ENCODE measurements at regions not wholly inside any gene's neighbourhood (a gene's known extent, or its start where the extent isn't known, plus 50 kb on each side); places are given as distances from the start of the nearest gene placed in this dataset.

DNA sequence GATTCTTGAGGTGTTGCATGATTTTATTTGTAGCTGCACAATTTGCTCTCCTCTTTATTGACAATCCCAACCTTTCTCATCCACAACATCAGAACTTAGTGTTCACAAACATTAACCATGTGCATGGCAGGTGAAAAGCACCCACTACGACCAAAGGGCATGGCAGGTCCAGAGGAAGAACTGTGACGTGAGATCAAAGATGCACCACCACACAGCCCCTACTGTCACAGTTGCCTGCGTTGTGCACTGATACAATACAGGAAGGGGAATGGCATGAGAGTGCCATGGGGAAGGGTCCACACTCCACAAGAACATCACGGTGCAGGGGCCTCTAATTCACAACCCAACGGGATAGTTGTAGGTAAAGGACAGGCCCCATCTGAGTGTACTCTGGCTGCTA lies 217.1 kb upstream of the PFKP start:
- no peak for DNase-seq

DNA sequence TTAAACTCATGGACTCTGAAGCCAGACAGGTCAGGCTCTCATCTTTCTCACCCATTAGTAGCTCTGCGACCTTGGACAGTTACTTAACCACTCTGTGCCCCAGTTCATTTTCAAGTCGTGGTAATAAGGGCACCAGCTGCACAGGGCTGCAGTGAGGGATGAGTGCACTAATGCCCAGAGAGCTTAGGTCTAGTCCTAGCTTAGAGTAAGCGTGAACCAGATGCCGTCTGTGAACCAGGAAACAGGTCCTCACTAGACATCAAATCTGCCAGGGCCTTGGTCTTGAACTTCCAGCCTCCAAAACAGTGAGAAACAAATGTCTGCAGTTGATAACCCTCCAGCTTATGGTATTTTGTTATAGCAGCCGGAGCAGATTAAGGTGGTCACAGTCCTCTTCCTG lies 222.4 kb upstream of the PFKP start:
- DNase-seq, result no peak

DNA sequence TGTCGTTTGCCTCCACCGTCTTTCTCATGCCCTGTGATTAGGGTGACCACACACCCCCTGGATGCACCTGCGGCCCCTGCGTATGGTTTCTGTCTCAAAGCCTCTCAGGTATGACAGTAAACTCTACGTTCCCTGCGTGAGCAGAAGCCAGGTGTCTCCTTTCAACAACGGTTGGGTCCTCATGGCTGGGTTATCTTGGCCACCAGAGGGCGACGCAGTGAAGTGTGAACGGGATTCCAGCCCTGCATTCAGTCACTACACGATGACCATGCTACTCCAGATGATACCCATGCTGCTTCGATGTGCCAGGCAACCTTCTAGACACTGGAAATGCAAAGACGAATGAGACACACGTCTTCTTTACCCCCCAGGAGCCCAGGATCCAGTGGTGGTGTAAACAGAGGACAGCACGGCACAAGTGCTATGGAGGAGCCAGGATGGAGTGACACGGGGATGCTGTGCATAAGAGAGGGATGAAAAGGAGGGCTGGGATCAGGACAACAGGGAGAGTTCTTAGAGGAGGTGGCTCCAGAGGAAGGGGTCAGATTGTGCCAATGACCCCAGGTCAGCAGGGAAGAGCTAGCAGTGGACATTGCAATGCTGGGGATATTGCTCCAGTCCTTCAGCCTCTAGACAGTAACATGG lies 228.1 kb upstream of the PFKP start:
- DNase-seq, result peak; percentile 52

DNA sequence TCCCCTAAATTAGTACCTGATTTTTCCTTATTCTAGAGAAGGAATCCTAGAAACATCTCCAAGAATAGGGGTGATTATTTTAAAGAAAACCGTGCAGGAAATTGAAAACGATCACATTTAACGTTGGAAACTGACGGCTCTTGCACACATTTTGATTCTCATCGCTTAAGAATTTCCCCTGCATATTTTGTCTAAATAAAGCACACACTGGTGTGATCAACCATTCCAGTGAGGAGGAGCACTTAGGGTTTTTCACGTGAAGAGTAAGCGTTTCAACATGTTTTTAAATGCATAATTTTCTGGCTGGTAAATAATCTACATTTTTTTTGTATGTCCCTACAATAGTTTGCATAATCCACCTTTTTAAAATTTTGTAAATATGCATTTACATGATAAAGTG lies 229.7 kb upstream of the PFKP start:
- DNase-seq, result no peak

DNA sequence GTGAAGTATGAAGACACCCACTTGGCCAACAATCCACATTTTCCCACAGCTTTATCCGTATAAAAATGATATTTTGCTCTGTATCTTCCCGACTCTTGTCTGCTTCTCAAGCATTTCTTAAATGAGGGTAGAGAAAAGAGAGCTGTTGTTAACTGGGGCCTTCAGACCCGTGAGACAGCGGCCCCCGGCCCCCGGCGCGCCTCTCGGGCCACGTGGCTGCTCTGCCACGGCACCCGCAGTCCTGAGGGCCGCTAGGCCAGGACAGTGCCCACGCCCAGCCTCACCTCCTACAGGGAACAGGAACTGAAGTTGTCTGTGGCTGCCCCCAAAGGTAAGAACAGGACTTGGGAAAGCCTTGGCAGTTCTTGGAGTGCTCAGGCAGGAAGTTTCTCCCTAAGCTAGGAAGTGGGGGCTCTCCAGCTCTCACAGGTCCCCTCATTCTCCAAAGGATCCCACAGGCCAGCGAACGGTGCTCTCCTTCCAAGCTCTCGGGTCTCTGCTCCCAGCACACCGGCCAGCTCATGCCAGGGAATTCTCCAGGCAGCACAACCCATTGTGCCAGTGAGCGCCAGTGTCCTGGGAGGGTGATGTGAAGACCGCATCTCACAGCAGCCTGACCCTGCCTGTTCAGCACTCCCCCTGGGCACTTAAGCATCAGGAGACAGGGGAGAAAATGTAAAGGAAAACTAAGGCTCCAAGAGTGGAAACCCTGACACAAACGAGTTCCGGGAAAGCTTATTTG lies 230.3 kb upstream of the PFKP start:
- no peak for DNase-seq

DNA sequence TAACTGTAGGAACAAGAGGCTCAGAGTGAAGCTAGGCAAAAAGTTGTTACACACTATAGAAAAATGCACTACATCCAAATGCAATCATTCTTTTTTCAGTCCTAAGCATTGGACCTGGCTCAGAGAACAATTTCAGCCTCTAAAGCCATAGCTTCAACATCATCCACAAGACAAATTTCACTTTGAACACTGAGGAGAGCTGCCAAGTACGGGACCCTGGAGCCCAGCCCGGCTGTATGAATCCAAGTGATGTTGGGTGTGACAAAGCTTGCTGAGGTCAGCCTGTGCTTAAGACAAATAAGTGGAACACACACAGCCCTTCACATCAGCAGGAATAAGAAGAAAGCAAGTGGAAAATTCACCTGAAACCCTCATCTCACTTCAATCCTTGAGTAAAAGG lies 233.1 kb upstream of the PFKP start:
- no peak for DNase-seq

DNA sequence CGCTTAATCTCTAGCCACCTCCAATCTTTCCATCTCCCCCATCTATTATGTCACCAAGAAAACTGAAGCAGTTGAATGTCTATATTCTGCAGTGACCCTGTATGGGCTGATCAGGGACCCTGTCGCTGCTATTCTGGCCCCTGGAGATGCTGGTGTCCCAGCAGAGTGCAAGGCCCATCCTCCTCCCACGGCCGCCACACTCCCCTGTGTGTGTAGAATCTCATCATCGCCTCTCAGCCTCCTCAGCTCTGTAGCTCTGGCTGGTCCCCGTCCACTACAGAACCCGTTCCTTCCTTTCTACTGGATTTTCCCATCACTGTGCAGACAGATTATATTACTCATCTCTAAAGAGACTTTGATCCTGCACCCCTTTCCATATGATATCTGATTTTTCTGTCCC lies 235.8 kb upstream of the PFKP start:
- DNase-seq, result no peak

DNA sequence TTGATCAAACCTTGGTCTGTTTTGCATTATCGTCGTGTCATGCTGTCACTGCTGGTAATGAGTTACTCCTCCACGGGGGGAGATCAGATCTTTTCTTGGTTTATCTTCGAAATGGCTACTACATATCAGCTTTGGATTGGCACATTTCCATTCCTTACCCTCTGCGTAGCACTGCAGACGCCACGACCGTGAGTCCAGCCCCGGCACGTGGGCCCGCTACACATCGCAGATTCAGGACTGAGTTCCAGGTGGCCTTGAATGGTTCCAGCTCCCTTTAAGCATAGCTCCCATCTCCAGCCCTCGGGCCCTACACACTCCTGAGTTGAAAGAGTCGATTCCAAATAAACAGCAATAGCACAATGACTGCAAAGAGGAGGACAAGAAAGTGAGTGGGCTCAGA lies 238.6 kb upstream of the PFKP start:
- DNase-seq, result no peak

DNA sequence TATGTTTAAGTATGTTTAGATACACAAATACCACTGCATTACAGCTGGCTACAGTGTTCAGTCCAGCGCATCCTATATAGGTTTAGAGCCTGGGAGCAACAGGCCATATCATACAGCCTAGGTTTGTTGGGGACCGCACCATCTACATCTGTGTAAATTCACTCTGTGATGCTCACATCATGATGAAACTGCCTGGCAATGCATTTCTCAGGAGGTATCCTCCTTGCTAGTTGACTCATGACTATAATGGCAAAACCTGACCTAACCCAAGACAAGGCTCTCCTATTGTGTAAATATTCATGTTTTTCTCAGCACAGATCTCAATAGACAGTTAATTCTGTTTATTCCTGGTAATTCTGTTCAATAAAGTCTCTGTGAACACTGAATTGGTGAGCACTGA lies 240.7 kb upstream of the PFKP start:
- DNase-seq, result no peak

DNA sequence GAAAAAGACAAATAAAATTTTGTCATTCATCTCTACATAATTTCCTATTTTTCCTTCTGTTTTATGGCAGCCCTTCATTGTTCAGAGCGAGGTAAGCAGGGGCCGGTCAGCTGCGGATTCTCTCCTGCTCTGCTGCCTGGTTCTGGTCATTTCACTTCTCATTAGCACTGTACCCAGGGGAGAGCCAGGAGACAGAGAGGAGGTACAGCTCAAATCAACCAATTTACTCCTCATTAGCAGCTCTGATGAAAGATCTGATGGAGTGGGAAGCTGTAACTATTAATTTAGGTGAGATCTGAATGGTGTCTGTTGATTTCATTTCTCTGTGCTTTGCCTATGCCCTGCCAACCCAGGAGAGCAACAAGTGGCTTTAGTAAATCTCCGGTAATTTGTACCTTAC lies 241.5 kb upstream of the PFKP start:
- DNase-seq, result no peak

DNA sequence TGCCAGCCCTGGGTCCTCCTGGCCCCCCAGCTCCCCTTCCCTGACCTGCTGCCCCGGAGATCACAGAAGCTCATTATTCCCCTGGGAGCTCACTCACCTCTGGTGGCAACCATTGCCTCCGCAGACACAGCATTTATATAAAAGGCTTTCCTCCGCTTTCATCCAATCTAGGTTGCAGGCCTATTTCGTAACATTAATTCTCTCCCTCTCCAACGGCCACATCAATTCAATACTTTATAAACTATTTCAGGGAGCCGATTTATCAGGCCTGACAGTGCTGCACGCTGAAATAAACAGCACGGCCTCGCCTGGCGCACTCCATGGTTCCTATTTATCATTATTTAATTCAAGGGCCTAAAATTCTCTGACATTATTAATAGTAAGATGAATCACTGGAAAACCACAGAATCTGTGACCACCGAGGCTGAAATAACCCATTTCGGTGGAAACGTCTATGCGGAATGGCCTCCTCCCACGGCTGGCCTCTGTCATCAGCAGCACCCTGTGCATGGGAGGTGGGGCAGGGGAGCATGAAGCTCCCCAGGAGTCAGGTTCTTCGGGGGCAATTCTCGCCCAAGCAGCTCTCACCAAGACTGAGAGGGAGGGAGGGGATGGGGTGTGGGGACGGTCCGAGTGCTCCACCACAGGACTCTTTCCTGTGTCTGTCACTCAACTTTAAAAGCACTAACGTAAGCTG lies 249.3 kb upstream of the PFKP start:
- no peak for DNase-seq

DNA sequence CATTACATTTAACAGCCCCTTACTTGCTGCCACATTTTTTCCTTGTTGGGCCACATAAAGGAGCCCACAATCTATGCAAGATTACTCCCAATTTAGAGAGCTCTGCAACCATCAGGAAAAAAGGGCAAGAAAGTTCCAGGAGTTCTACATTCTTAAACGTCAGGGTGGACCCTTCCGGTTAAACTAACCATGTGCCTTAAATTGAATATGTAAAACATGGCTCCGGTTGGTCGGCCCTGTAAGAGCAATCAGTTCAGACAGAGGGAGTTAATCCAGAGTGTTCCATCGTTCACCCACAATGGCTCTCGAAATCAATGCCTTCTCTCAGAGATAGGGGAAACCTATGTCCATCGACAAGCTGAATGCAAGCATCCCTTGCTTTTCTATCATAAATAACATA lies 253.7 kb upstream of the PFKP start:
- no peak for DNase-seq

DNA sequence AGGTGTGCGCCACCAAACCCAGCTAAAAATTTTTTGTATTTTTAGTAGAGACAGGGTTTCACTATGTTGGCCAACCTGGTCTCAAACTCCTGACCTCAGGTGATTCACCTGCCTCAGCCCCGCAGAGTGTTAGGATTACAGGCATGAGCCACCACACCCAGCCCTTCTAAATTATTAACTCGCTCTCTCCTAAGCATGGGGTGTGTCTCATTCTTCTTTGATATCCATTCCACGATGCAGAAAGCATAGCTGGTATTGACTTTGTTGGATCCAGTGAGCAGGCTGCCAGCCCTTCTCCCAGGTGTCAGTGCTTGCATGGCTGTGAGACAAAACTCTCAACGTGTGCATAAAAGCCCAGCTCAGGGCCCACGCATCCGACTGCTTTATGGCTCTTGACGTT lies 254.1 kb upstream of the PFKP start:
- no peak for DNase-seq

DNA sequence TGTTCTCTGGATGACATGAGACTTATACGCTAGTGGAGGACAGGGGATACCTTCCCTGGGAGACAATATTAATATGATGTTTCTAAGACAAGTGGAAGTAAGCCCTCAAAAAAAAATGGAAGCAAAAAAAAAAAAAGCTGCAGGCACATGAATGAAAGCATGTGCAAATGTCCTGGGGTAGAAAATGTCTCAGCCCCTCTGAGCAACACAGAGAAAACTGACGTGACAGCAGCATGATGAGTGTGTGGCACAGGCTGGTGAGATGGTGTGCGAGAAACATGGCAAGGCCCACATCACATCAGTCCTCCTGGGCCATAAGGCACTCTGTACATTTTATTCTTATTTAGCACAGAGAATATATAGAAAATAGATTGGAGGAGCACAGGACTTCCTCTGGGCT lies 254.7 kb upstream of the PFKP start:
- no peak for DNase-seq

DNA sequence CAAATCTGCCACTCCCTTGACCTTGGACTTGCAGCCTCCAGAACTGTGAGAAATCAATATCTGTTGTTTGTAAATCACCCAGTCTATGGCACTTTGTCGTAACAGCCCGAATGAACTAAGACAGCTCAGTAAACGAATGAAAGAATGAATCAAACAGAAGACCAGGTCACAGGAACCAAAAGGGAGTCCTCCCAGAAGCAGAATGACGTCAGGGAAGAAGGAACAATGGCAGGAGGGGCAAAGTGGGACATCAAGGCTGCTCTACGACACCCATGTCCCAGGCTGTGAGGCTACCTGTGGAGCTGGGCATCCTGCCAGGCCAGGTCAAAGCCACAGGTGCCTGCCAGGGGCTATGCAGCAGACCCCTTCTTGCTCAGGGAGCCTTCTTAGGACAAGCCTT lies 267.2 kb upstream of the PFKP start:
- no peak for DNase-seq

DNA sequence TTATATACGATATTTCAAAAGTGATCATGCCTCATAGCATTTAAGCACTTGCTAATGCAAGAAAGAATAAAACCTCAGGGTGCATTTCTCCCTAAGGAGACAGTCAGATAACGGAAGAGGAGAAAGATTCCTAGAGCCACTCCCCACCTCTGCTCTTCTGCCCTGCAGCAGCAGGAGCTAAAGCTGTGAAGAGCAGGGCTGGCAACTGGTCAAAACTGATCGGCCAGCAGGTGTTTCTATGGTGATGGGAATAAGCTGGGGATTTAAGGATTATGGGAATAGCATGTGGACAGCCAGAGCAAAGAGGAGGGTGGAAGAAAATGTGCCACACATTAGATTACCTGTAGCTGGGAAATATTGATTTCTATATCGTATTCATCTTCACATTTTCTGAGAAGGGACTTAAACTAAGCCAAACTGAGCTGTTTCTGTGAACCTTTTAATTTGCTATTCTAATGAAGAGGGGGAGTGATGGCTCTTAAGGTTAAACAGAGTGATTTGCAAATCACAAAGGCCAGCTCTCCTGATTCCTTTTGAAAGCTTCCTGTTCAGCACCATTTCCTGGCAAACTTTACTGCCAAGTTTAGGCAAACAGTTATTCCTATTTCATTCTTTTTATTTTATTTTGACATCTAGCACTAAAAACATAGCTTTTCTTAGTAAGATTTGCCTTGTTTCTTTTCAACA lies 268.9 kb upstream of the PFKP start:
- no peak for DNase-seq

DNA sequence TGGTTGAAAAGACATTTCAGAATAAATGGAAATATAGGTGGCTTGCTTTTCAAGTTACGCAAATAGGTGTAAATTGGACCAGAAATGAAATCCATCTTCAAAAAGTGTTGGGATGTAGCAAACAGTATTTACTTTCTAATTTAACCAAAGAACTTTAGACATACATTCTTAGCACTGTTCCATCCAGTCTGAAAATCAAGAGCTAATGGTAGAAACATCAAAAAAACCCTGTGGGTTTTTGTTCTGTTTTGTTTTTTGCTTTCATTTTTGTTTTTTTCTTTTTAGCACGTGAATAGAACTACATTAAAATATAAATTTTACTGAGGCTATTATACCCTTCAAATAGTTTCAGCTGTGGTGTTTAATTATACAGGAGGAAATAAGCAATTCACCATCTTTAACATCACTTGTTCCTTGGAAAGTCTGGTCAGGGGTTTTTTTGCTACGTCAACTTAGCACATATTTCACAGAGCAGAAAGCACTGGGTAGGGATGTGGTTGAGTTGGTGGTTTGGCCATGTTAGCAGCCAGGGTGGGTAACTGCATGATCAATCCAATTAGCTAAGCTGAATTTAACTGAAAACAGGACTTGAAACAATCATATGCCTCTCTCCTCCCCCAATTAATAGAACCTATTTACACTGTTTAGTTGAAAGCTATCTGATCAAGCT lies 275.4 kb upstream of the PFKP start:
- DNase-seq, result no peak

DNA sequence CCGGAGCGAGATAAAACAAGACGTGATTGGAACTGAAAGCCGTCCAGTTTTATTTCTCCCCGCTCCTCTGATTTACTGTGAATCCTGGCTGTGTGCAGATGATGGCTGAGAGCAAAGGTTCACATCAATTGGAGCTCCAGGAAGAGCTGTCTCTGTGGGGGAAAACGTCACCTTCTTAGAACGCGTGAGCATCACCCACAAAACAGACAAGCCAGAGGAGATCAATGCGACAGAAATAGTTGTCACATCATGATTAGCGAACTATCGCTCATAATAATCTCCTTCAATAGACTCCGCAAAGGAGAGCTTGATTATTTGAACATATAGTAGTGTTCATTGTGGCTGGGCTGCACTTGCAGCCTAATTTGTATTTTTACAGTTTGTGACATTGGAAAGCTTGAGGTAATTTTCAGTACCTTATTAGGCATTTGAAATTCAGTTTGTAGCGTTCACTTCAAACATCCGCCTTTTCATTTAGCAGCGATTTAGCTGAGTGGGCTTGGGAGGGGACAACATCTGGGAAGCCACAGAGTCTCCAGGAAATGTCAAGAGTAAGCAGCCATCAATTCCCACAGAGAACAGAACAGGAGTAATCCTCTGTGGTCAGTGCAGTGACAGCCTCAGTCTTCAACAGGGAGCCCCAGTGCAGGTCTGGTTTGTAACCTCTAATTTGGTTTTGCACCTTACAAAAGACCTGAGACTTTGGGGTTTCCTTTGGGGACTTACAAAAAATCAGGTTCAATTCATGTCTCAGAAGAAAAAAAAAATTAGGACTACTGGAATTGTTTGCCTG lies 276.8 kb upstream of the PFKP start:
- DNase-seq, result no peak

DNA sequence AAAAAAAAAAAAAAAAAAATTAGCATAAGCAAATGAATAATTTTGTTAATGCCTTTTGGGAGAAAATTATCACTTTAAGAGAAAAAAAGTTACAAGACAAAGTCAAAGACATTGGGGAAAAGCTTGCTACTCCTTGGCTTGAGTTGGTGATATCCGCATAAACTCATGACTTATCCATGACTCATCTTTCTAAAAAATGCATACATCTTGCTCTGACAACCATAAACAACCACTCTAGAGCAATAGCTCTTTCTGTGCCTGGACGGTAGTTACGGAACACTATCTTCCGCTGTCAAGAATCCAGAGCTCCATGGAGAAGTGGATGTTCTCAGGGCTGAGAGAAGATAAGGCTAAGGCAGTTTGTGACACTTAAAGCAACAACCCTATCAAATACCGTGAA lies 281.1 kb upstream of the PFKP start:
- DNase-seq, result no peak

DNA sequence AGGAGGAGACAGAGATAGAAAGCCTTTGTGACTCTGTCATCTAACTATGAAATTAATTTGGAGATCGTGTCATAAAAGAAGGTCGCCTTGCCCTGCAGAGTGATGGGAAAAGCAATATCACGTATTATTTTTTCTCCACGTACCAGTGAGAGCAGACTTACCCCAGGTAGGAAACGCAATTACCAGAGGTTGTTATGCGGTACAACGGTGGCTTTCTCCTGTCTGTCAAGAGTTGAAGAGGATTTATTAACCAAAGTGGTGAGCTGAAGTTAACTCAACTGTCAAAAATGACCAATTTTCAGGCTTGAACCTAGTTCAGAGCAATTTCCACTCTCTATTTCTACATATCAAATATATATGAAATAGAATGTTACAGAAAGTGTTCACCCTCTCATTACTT lies 282.6 kb upstream of the PFKP start:
- DNase-seq, result no peak

DNA sequence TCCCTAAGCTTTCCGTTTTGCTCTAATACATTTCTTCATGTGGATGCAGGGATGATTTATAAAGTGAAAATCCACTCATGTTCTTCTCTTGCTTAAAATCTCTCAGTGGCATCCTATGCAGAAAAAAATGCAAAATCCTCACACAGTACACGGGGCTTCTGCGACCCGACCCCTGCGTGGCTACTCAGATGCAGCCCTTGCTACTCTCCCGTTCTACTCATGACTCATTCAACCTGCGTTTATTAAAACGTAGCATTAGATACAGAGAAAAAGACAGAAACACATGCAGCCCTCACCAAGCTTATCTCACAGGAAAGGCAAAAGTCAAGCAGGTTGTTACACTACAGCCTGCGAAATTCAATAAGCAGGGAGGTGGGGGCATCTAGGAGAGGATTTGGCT lies 284.4 kb upstream of the PFKP start:
- DNase-seq, result no peak

DNA sequence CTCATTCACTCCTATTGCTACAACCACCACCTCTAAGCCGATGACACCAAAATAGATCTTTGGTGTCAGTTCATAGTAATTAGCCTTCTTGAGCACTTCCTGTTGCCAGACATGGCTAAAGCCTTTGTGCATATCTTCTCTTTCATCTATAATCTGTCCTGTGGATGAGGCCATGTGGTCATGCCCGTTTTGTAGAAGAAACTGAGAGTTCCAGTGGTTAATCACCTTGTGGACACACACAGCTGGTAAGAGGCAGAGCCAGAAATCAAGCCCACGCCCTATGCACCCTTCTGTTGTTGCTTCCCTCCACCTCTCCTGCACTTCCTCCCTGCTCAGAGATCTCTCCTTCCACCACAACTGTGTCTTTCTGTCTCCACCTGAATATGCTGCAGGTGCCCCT lies 285.1 kb upstream of the PFKP start:
- DNase-seq, result no peak
